ENCODE measurements at regions not wholly inside any gene's neighbourhood (a gene's known extent, or its start where the extent isn't known, plus 50 kb on each side); places are given as distances from the start of the nearest gene placed in this dataset.

DNA sequence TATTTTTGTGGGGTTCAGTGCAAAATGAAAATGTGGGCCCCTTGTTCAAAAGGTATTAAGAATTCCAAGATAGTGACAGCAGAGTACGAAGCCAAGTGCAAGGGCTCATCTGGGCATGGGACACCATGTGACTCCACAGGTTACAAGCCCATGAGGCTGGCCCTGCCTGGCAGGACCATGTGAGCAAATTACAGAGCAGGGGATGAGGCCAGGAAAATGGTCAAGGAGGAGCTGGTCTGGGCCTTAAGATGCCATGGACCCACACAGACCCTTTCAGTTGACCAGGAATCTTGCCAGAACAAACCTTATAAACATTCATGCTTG lies 86.9 kb downstream of the SNX5 start:
- no peak for DNase-seq (ENCODE audit: low spot score)
- Histone ChIP-seq H3K9me3 (no peaks in the 10 kb centered on the region), H3K27me3 (no peaks in the 10 kb centered on the region), H3K4me1 (peaks cover 0 to 31% of the 10 kb centered on the region in 2 donors), H3K4me3 (no peak overlapping the region), H3K36me3 (no peaks in the 10 kb centered on the region), H3K27ac (no peak overlapping the region)
- TF ChIP-seq, protein P1, sequence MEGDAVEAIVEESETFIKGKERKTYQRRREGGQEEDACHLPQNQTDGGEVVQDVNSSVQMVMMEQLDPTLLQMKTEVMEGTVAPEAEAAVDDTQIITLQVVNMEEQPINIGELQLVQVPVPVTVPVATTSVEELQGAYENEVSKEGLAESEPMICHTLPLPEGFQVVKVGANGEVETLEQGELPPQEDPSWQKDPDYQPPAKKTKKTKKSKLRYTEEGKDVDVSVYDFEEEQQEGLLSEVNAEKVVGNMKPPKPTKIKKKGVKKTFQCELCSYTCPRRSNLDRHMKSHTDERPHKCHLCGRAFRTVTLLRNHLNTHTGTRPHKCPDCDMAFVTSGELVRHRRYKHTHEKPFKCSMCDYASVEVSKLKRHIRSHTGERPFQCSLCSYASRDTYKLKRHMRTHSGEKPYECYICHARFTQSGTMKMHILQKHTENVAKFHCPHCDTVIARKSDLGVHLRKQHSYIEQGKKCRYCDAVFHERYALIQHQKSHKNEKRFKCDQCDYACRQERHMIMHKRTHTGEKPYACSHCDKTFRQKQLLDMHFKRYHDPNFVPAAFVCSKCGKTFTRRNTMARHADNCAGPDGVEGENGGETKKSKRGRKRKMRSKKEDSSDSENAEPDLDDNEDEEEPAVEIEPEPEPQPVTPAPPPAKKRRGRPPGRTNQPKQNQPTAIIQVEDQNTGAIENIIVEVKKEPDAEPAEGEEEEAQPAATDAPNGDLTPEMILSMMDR (IDR thresholded peaks at IDR 0.05) = no peak

DNA sequence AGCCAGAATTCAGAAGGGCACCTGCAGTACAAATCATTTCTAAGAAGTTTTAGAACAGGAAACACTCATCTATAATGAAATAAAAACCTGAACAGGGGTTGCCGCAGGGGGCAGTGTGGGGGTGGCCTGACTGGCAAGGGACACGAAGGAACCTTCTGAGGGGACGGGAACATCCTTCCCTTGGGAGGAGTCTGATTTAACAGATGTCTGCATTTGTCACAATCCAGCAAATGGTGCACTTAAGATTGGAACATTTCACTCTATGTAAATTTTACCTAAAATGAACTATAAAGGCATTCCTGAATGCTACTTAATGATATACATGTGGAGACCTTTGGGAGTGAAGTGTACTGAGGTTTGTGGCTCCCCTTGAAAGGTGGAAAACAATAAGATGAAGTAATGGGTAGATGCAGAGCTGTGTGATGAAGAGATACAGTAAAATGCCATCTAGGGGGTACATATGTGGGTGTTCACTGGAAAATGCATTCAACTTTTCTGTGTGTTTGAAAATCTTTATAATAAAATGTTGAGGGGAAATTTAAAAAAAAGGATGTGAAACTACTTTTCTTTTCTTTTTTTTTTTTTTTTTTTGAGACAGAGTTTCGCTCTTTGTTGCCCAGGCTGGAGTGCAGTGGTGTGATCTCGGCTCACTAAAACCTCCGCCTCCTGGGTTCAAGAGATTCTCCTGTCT lies 89.5 kb downstream of the SNX5 start:
- no peak for DNase-seq (ENCODE audit: low spot score)
- no peaks in the 10 kb centered on the region for H3K36me3 ChIP-seq
- TF ChIP-seq, protein P1 (IDR thresholded peaks at IDR 0.05) = peak in 1 of 2 donors; percentile 10
- H3K27me3 ChIP-seq = no peaks in the 10 kb centered on the region
- H3K27ac ChIP-seq = no peak overlapping the region
- no peaks in the 10 kb centered on the region for H3K9me3 ChIP-seq
- peaks cover 0 to 36% of the 10 kb centered on the region in 2 donors for H3K4me1 ChIP-seq
- no peak overlapping the region for H3K4me3 ChIP-seq

DNA sequence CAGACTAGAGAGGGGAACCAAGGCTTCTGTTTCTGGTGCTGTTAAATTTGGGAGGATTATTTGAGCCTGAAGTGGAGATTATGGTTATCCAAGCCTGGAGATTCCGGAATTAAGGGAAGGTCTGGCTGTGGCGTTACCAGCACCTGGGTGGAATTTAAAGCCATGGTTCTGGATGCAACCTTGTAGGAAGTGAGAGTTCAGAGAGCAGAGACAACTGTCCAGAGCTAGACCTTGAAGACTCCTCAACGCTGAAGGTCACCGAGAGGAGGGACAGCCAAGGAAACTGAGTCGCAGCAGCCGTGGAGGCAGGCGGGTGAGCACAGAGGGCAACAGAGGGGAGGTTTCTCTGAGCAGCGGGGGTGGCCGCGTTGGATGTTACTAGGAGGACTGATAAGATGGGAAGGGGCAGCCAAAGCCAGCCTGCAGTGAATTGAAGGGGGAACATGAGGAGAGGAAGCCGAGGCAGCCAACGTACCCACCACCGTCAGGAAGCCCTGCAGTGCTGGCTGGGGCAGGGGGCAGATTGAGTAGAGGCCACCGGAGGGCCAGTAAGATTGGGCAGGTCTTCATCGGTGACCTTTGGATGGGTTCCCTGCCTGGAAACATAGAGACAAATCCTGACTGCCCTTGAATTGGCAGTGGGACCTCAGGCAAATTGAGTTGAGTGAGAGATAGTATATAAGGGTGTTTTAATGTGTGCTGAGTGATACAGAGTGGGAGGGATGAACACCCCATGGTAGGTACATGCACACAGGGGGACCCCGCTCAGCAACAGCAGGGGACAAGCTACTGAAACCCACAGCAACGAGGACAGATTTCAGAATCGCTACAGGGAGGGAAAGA lies 90.3 kb downstream of the SNX5 start:
- no peak overlapping the region for H3K4me3 ChIP-seq
- H3K4me1 ChIP-seq = peaks cover 0 to 40% of the 10 kb centered on the region in 2 donors
- no peaks in the 10 kb centered on the region for H3K27me3 ChIP-seq
- TF ChIP-seq, protein P1 (IDR thresholded peaks at IDR 0.05) = no peak
- no peaks in the 10 kb centered on the region for H3K36me3 ChIP-seq
- no peak overlapping the region for H3K27ac ChIP-seq
- no peak for DNase-seq (ENCODE audit: low spot score)
- H3K9me3 ChIP-seq = no peaks in the 10 kb centered on the region

DNA sequence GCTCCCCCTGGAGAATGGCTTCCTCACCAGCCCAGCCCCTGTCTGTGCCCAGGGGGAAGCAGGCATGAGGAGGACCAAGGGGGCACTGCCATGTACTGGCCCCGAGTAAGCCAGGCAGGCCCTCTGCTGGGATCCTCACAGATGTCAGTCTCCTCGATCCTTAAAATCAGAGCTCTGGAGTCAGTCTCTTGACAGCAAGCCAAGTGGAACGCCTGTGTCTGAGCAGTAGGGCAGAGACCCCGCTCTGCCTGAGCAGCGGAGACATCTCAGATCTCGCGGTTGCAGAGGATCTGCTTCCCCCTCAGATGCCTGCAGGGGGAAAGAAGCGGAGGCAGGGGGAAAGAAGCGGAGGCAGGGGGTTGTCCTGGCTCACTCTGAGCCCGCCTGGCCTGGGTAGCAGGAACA lies 92.6 kb downstream of the SNX5 start:
- Histone ChIP-seq H3K27me3 (no peaks in the 10 kb centered on the region), H3K27ac (no peak overlapping the region), H3K4me1 (peaks cover 0 to 41% of the 10 kb centered on the region in 2 donors), H3K4me3 (no peak overlapping the region), H3K9me3 (no peaks in the 10 kb centered on the region), H3K36me3 (no peaks in the 10 kb centered on the region)
- DNase-seq (ENCODE audit: low spot score) = no peak
- TF ChIP-seq, protein P1 (IDR thresholded peaks at IDR 0.05) = no peak

DNA sequence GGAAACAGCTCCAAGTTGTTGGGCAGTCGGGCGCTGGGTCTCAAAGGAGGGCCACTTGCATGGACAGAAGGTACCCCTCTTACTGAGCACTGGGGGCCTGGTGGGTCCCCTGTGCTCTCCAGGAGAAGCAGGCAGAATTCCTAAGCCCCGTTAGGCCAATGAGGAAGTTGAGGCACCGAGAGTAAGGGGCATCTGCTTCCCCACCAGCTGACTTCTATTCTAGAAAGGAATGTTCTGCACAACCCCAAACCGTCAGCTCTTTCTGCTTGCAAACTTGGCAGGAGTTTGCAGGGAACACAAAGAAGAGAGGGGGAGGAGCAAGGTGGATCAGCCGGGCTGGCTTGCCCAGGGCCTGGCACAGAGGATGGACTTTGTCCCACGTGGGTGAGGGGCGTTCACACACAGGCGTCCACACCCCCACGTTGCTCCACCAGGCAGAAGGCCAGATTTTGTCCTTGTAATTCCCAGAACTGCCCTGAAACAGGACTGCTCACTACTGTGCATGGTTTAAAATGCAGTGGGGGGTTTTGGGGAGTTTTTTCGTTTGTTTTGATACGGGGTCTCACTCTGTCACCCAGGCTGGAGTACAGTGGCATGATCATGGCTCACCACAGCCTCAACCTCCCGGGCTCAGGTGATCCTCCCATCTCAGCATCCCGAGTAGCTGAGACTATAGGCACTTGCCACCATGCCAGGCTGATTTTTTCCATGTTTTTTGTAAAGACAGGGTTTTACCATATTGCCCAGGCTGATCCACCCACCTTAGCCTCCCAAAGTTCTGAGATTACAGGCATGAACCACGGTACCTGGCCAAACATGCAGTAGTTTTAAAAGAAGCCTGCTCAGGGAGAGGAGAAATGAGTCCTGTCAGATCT lies 93.3 kb downstream of the SNX5 start:
- Histone ChIP-seq H3K27ac (peak overlapping the region in 1 of 2 donors; percentile 7), H3K9me3 (no peaks in the 10 kb centered on the region), H3K27me3 (no peaks in the 10 kb centered on the region), H3K36me3 (no peaks in the 10 kb centered on the region), H3K4me1 (peaks cover 0 to 41% of the 10 kb centered on the region in 2 donors), H3K4me3 (no peak overlapping the region)
- TF ChIP-seq, protein P1 (IDR thresholded peaks at IDR 0.05) = no peak
- peak; percentile 83 for DNase-seq (ENCODE audit: low spot score)

Measured in right atrium auricular region (tissue), 2 donors.